ENCODE measurements at regions not wholly inside any gene's neighbourhood (a gene's known extent, or its start where the extent isn't known, plus 50 kb on each side); places are given as distances from the start of the nearest gene placed in this dataset.

DNA sequence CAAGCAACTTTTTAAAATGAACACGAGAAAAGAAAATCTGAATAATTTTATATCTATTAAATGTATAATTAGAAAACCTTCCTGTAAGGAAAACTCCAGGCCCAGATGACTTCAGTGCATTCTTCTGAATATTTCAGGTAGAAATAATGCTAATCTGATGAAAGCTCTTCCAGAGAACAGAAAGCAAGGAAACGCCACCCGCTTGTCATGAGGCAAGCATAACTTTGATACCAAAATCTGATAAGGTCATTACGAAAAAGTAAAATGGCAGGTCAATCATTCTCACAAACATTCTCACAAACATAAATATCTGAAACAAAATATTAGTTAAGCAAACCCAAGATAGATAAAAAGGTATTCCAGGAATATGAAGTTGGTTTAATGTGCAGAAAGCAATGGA is 60.6 kb upstream of the PCSK6 start:
- no peak for TF ChIP-seq CTCF (IDR thresholded peaks at IDR 0.05)
- TF ChIP-seq POLR2A (IDR thresholded peaks at IDR 0.05) = no peak

Data from right lobe of liver (tissue), 4 donors.